Cerebellar nuclear complex (tissue), 1 donor: ENCODE measurements at regions not wholly inside any gene's neighbourhood (a gene's known extent, or its start where the extent isn't known, plus 50 kb on each side); places are given as distances from the start of the nearest gene placed in this dataset.

Source experiments
- DNase-seq, 2 experiments: peaks; one replicate each; lab custom pipeline; 2025; lab: John Stamatoyannopoulos, UW

GRCh38 chr16:63239065-63239570 lies 1202.9 kb upstream of the CDH8 start:
- no peak for DNase-seq

GRCh38 chr16:63230421-63231040 lies 1194.3 kb upstream of the CDH8 start:
- DNase-seq: no peak

- no peak for DNase-seq
Observed at GRCh38 chr16:63228259-63228658, 1192.0 kb upstream of the CDH8 start.

GRCh38 chr16:63223851-63224250 lies 1187.6 kb upstream of the CDH8 start:
- DNase-seq: no peak

- DNase-seq: no peak
Observed at GRCh38 chr16:63216696-63217423, 1180.6 kb upstream of the CDH8 start.

GRCh38 chr16:63201851-63202250 lies 1165.6 kb upstream of the CDH8 start:
- no peak for DNase-seq

GRCh38 chr16:63200940-63201339 lies 1164.7 kb upstream of the CDH8 start:
- no peak for DNase-seq

- DNase-seq: no peak
Observed at GRCh38 chr16:63195336-63195735, 1159.1 kb upstream of the CDH8 start.

GRCh38 chr16:63192980-63193379 lies 1156.7 kb upstream of the CDH8 start:
- DNase-seq: no peak

GRCh38 chr16:63188086-63188771 lies 1152.0 kb upstream of the CDH8 start:
- DNase-seq: no peak

- DNase-seq: no peak
Observed at GRCh38 chr16:63187638-63188037, 1151.4 kb upstream of the CDH8 start.

GRCh38 chr16:63185235-63185780 lies 1149.1 kb upstream of the CDH8 start:
- DNase-seq: no peak

GRCh38 chr16:63183743-63184142 lies 1147.5 kb upstream of the CDH8 start:
- DNase-seq: no peak

- DNase-seq: no peak
Observed at GRCh38 chr16:63175313-63175712, 1139.1 kb upstream of the CDH8 start.

- no peak for DNase-seq
Observed at GRCh38 chr16:63174801-63175200, 1138.6 kb upstream of the CDH8 start.

- no peak for DNase-seq
Observed at GRCh38 chr16:63171545-63171944, 1135.3 kb upstream of the CDH8 start.

- no peak for DNase-seq
Observed at GRCh38 chr16:63169100-63169499, 1132.9 kb upstream of the CDH8 start.

- no peak for DNase-seq
Observed at GRCh38 chr16:63157818-63158217, 1121.6 kb upstream of the CDH8 start.

GRCh38 chr16:63146251-63146650 lies 1110.0 kb upstream of the CDH8 start:
- DNase-seq: no peak

GRCh38 chr16:63145411-63145810 lies 1109.2 kb upstream of the CDH8 start:
- DNase-seq: no peak

GRCh38 chr16:63135069-63135468 lies 1098.8 kb upstream of the CDH8 start:
- no peak for DNase-seq

GRCh38 chr16:63131503-63131902 lies 1095.3 kb upstream of the CDH8 start:
- DNase-seq: no peak

- DNase-seq: no peak
Observed at GRCh38 chr16:63130942-63131341, 1094.7 kb upstream of the CDH8 start.
